HUES64 (cell line): ENCODE measurements at regions not wholly inside any gene's neighbourhood (a gene's known extent, or its start where the extent isn't known, plus 50 kb on each side); places are given as distances from the start of the nearest gene placed in this dataset.

Experiments
- H3K27ac ChIP-seq: 2 replicates; pipeline ENCODE4 v1.7.0; 2013; ENCODE audit warnings: low read depth, low read length, inconsistent platforms
- H3K27me3 ChIP-seq: 2 replicates; pipeline ENCODE4 v1.6.1; 2013; ENCODE audit warnings: mild to moderate bottlenecking, low read length; ENCODE audit not compliant: insufficient read depth
- H3K36me3 ChIP-seq: 2 replicates; pipeline ENCODE4 v1.6.1; 2013; ENCODE audit warnings: mild to moderate bottlenecking, low read length; ENCODE audit not compliant: insufficient read depth
- H3K4me1 ChIP-seq: 2 replicates; pipeline ENCODE4 v1.6.1; 2013; ENCODE audit warnings: mild to moderate bottlenecking, low read length, moderate library complexity; ENCODE audit not compliant: insufficient read depth
- H3K4me3 ChIP-seq: 2 replicates; pipeline ENCODE4 v1.5.1; 2013; ENCODE audit warnings: mild to moderate bottlenecking, low read length, moderate library complexity
- H3K9ac ChIP-seq: 2 replicates; pipeline ENCODE4 v1.6.1; 2013; ENCODE audit warnings: mild to moderate bottlenecking, low read depth, low read length
- H3K9me3 ChIP-seq: 2 replicates; pipeline ENCODE4 v1.6.1; 2013; ENCODE audit warnings: low read depth, low read length; ENCODE audit not compliant: insufficient read depth
- WGBS: fragments of 150-250, 120-280 bp; methylation state at CpG from one replicate; pipeline ENCODE4 v1.1.7; 2013; ENCODE audit warnings: missing lambda C conversion rate; 5-methylcytosine and 5-hydroxymethylcytosine counted together

DNA sequence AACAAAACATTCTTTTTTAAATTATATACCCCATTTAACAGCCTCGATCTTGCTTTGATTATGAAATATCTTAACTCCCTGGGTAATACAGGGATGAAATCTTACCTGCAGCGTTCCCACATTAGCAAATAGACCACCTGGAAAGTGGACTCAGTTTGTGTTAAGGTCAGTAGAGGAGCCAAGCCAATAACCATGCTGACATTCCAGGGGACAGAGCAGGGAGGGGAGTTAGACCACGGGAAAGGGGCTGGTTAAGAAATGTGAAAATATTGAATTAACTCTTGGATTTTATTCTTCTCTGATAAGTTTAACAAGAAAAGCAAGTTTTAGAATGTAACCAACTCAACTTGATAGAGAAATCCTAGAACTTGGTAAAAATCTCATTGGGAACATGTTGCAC is 144.9 kb upstream of the CLEC14A start:
- Histone ChIP-seq H3K9ac (no peak overlapping the region), H3K27me3 (no peaks in the 10 kb centered on the region), H3K27ac (no peak overlapping the region), H3K4me3 (no peak overlapping the region), H3K36me3 (no peaks in the 10 kb centered on the region), H3K4me1 (peaks cover 11% of the 10 kb centered on the region; the same call in 1 of the 2 replicates), H3K9me3 (no peaks in the 10 kb centered on the region)
- 81% methylated on average over 2 of the region's 3 CpGs for WGBS

DNA sequence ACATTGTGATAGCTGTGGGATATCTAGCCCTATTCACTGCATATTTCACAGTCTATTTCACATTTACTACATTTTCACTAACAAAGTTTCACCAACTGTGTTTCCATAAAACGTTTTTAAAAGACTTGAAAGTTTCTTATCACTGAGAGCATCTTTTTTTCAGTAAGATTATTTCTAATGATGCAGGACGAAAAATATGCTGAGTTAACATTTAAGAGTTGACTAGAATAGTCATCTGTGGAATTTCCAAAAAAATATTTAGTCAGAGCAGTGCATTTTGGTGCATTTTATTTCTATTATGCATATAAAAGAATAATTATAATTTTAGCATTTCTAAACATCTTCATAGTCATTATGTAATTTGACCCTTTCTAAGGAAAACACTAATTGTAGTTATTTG is 143.8 kb upstream of the CLEC14A start:
- Histone ChIP-seq H3K27me3 (no peaks in the 10 kb centered on the region), H3K9ac (no peak overlapping the region), H3K27ac (no peak overlapping the region), H3K4me1 (peaks cover 7% of the 10 kb centered on the region; the same call in 1 of the 2 replicates), H3K4me3 (no peak overlapping the region), H3K36me3 (no peaks in the 10 kb centered on the region), H3K9me3 (no peaks in the 10 kb centered on the region)
- WGBS = 75% methylated on average over 2 of the region's 2 CpGs

DNA sequence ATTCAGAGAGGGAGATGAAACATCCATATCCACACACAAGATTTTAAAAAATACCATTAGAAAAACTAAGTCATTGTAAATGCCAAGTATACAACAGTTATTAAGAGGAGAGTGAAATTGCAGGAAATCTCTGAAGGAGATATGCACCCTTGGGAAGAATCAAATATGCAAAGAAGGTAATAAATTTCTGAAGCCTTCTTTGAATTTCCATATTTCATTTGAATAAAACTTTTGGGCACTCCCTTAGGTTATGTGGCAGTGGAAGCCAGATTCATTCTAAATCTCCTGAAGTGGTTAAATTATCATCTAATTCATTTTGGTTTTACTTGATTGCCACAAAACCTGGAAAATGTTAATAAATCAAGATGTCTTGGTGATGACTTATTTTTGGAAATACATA is 138.9 kb upstream of the CLEC14A start:
- H3K36me3 ChIP-seq = no peaks in the 10 kb centered on the region
- H3K9ac ChIP-seq = no peak overlapping the region
- H3K27ac ChIP-seq = no peak overlapping the region
- H3K9me3 ChIP-seq = no peaks in the 10 kb centered on the region
- no peak overlapping the region for H3K4me3 ChIP-seq
- no peaks in the 10 kb centered on the region for H3K27me3 ChIP-seq
- H3K4me1 ChIP-seq = no peaks in the 10 kb centered on the region

DNA sequence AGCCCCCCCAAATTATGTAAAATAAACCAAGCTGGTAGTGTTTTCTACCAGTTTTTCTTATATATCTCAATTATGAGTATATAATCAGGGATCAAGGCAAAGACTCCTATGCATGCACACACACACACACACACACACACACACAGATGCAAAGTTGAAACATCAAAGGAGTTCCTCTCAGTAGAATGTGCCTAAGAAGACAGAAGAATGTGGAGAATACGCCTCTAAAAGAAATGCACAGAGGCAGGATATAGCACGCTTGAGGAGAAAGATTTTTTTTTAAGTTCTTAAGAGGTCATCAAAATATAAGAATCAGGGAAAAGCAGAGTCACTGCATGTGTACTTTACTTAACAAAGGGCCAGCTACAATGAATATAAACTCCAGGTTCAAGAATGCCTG is 138.2 kb upstream of the CLEC14A start:
- no peaks in the 10 kb centered on the region for H3K9me3 ChIP-seq
- no peaks in the 10 kb centered on the region for H3K27me3 ChIP-seq
- H3K4me1 ChIP-seq = no peaks in the 10 kb centered on the region
- H3K36me3 ChIP-seq = no peaks in the 10 kb centered on the region
- WGBS = 84% methylated on average over 2 of the region's 2 CpGs
- no peak overlapping the region for H3K4me3 ChIP-seq
- H3K9ac ChIP-seq = no peak overlapping the region
- H3K27ac ChIP-seq = no peak overlapping the region

DNA sequence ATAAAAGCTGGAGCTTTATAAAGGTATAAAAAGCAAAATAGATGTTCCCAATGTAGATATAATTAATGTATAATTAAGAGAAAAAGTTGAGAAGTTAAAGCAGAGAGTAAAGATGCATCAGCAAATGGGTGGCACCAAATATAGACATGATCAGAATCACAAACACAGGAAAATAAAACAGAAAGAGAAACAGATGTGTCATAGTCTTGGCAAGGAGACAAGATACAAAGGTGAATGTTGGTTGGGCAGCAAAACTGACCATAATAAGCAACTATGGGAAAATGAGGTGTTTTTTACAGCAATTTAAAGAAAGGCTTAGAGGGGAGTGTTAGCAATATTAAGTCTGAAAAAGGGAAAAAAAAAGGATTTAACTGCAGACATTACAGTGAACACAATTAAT is 135.4 kb upstream of the CLEC14A start:
- Histone ChIP-seq H3K4me1 (no peaks in the 10 kb centered on the region; the same call in 1 of the 2 replicates), H3K27ac (no peak overlapping the region), H3K27me3 (no peaks in the 10 kb centered on the region), H3K36me3 (no peaks in the 10 kb centered on the region), H3K4me3 (no peak overlapping the region), H3K9ac (no peak overlapping the region), H3K9me3 (no peaks in the 10 kb centered on the region)

DNA sequence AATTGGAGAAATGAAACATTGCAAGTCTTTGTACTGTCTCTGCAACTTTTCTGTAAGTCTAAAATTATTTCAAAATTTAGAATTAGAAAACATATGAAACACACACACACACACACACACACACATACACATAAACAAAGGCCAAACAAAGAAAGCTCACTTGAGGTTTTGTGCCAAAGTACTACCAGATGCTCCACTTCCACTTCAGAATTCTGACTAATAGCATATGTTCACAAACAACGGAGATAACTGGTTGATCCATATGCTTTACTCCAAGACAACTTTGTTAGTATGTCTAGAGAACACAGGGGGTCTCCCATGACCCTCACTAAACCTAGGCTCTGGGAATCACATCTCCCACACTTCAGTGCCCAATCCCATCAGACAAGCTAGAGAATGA is 133.8 kb upstream of the CLEC14A start:
- WGBS = 89% methylated on average over 1 of the region's 1 CpG
- H3K4me3 ChIP-seq = no peak overlapping the region

DNA sequence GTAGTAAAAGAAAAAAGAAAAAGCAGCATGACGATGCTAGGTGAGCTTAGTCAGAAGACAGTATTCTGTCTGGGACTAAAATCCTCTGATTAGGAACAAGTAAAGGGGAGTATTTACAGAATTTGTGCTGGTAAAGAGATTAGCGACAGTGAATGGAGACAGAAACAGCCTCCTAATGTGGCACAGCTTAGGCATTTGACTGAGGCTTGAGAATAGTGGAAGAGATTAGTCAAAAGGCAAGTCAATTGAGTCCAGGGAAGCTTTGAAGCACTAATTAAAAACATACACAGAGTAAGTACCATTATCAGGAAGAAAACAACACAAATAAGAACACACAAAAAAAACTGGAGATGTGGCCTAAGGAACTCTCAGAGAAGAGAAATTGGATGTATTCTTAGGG is 131.9 kb upstream of the CLEC14A start:
- H3K9ac ChIP-seq = no peak overlapping the region
- WGBS = 91% methylated on average over 2 of the region's 2 CpGs
- no peak overlapping the region for H3K4me3 ChIP-seq
- H3K36me3 ChIP-seq = no peaks in the 10 kb centered on the region
- no peaks in the 10 kb centered on the region; the same call in 1 of the 2 replicates for H3K4me1 ChIP-seq
- H3K27me3 ChIP-seq = no peaks in the 10 kb centered on the region
- no peaks in the 10 kb centered on the region for H3K9me3 ChIP-seq
- no peak overlapping the region for H3K27ac ChIP-seq

More for the DNA sequence above, 133.8 kb upstream of the CLEC14A start:
- H3K27ac ChIP-seq = no peak overlapping the region
- no peaks in the 10 kb centered on the region for H3K9me3 ChIP-seq
- no peaks in the 10 kb centered on the region for H3K36me3 ChIP-seq
- H3K27me3 ChIP-seq = no peaks in the 10 kb centered on the region
- no peaks in the 10 kb centered on the region; the same call in 1 of the 2 replicates for H3K4me1 ChIP-seq
- H3K9ac ChIP-seq = no peak overlapping the region

DNA sequence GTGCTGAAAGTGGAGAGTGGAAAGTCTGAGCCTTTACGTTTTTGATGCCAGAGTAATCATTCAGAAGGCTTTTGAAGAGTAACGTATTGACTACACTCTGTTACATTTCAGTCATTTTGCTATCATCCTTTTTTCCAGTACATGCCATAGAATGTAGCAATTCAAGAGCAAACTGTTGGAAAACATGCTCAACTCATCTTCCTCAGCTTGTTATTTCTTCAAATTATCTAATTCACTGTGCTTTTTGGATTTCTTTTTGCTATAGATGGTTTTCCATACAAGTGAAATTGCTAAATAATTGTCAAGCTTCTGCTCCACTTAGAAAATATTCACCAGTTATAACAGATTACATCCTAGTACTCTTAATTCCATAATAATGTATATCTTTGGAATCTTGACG is 129.9 kb upstream of the CLEC14A start:
- H3K27me3 ChIP-seq = no peaks in the 10 kb centered on the region

DNA sequence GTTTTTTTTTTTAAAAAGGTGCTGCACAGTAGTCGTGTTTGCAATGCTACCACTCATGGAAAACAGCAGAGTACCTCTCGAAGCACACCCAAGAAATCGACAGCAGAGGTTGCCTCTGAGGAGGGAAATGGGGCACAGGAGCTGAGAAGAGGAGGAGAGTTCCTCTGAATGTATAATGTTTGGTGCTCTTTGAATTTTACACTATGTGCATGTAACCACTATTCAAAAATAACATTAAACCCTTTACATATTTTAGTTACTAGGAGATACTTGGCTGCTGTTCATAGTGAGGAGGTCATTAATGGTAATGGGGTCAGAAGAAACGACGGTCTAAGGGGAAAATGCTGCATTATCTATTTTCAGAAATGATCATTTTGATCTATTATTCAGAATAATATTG is 129.4 kb upstream of the CLEC14A start:
- WGBS = 88% methylated on average over 3 of the region's 5 CpGs
- H3K36me3 ChIP-seq = no peaks in the 10 kb centered on the region
- H3K4me1 ChIP-seq = no peaks in the 10 kb centered on the region; the same call in 1 of the 2 replicates
- H3K27ac ChIP-seq = no peak overlapping the region
- H3K27me3 ChIP-seq = no peaks in the 10 kb centered on the region
- no peak overlapping the region for H3K9ac ChIP-seq
- H3K4me3 ChIP-seq = no peak overlapping the region
- H3K9me3 ChIP-seq = no peaks in the 10 kb centered on the region

More for the DNA sequence above, 129.9 kb upstream of the CLEC14A start:
- no peaks in the 10 kb centered on the region for H3K36me3 ChIP-seq
- H3K9me3 ChIP-seq = no peaks in the 10 kb centered on the region
- no peak overlapping the region for H3K9ac ChIP-seq
- WGBS = 91% methylated on average over 3 of the region's 3 CpGs
- no peak overlapping the region for H3K27ac ChIP-seq
- H3K4me3 ChIP-seq = no peak overlapping the region
- no peaks in the 10 kb centered on the region; the same call in 1 of the 2 replicates for H3K4me1 ChIP-seq

DNA sequence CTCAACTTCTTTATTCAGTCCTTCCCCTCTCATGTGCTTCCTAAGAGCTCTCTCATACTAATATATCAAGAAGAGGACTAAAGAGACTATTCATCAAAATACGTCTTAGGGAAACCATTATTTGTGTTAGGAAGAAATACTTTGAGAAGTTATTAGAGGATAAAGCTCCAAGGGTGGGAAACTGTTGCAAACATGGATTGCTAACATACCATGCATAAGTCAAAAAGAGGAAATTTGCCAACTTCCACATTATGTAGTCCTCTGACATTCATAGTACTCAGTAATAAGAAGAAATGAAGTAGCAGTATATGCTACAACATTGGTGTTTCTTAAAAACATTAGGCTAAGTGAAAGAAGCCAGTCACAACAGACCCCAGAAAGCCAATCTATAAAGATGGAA is 128.8 kb upstream of the CLEC14A start:
- no peaks in the 10 kb centered on the region for H3K9me3 ChIP-seq
- no peak overlapping the region for H3K4me3 ChIP-seq
- no peaks in the 10 kb centered on the region for H3K36me3 ChIP-seq
- H3K27me3 ChIP-seq = no peaks in the 10 kb centered on the region
- WGBS = 88% methylated on average over 1 of the region's 1 CpG
- H3K4me1 ChIP-seq = no peaks in the 10 kb centered on the region; the same call in 1 of the 2 replicates
- H3K9ac ChIP-seq = no peak overlapping the region
- H3K27ac ChIP-seq = no peak overlapping the region

DNA sequence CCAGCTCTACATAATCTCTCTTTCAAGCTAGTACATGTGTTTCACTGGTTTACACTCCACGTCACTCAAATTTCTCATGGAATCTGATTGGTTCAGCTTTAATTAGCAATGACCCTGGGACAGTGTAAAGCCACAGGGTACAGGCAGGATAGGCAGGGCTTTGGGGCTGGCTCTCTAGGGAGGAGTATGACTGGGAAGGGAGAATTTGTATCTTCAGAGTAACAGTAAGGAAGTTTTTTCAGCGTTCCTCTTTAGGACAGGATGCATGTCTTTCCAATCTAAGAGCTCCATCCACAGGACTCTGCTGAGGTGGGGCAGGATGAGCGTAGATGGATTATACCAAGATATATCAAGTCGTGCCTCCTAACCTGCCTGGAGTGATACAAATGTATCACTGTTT is 112.0 kb upstream of the CLEC14A start:
- Histone ChIP-seq H3K9ac (no peak overlapping the region), H3K4me1 (no peaks in the 10 kb centered on the region), H3K4me3 (no peak overlapping the region), H3K27ac (no peak overlapping the region), H3K9me3 (no peaks in the 10 kb centered on the region), H3K36me3 (no peaks in the 10 kb centered on the region), H3K27me3 (no peaks in the 10 kb centered on the region)
- 89% methylated on average over 3 of the region's 4 CpGs for WGBS

DNA sequence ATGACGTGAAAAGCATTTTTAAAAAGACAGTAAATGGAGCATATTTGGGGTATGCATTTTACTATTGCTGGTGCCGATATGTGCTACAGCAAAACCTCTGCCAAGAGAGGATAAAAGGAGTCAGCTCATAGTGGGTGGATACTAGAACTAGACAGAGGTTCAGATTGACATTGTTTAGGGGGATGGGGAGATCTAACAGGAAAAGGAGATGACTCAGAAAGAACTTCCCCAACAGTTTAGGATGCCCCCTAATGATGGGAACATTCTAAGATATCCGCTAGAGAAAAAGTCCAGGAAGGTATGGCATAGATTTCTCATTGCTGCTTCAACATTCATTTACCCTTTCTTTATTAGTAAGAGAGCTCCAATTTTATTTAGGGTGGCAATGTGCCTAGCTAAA is 110.5 kb upstream of the CLEC14A start:
- H3K36me3 ChIP-seq = no peaks in the 10 kb centered on the region
- 92% methylated on average over 2 of the region's 3 CpGs for WGBS

More for the DNA sequence above, 110.5 kb upstream of the CLEC14A start:
- no peaks in the 10 kb centered on the region for H3K4me1 ChIP-seq
- no peaks in the 10 kb centered on the region for H3K9me3 ChIP-seq
- no peak overlapping the region for H3K9ac ChIP-seq
- H3K4me3 ChIP-seq = no peak overlapping the region
- no peaks in the 10 kb centered on the region for H3K27me3 ChIP-seq
- no peak overlapping the region for H3K27ac ChIP-seq
